Caki2 (cell line): ENCODE measurements at regions not wholly inside any gene's neighbourhood (a gene's known extent, or its start where the extent isn't known, plus 50 kb on each side); places are given as distances from the start of the nearest gene placed in this dataset.
A peak's percentile ranks its signal among the peaks of the same experiment; 100 is the strongest.

Experiments used
- DNase-seq: peaks from one replicate; pipeline ENCODE4 v3.0.0-alpha.2; 2015; ENCODE audit warnings: low read depth
- in situ Hi-C: cut with HindIII; loops from 2 replicates; pipeline ENCODE4 v1.10.0; 2016; ENCODE audit warnings: low sequenced_read_pairs, low pct_unique_long_range_greater_than_20kb, mixed read lengths

- no peak for DNase-seq
- in situ Hi-C loops: no loop called here
Observed at GRCh38 chr15:77720655-77721054, 87.9 kb upstream of the LINGO1 start.

GRCh38 chr15:77720173-77720572 is 87.5 kb upstream of the LINGO1 start:
- in situ Hi-C loops: no loop called here
- no peak for DNase-seq

- in situ Hi-C loops: no loop called here
- DNase-seq: no peak
Observed at GRCh38 chr15:77719450-77719849, 86.7 kb upstream of the LINGO1 start.

- in situ Hi-C loops: no loop called here
- no peak for DNase-seq
Observed at GRCh38 chr15:77717333-77717990, 84.8 kb upstream of the LINGO1 start.

GRCh38 chr15:77716632-77717332 is 84.1 kb upstream of the LINGO1 start:
- in situ Hi-C loops: no loop called here
- no peak for DNase-seq

- in situ Hi-C loops: no loop called here
- DNase-seq: no peak
Observed at GRCh38 chr15:77715860-77716259, 83.1 kb upstream of the LINGO1 start.

- DNase-seq: no peak
- in situ Hi-C loops: no loop called here
Observed at GRCh38 chr15:77715051-77715450, 82.3 kb upstream of the LINGO1 start.

GRCh38 chr15:77714555-77714954 is 81.8 kb upstream of the LINGO1 start:
- in situ Hi-C loops: no loop called here
- no peak for DNase-seq

- in situ Hi-C loops: no loop called here
- no peak for DNase-seq
Observed at GRCh38 chr15:77714023-77714422, 81.3 kb upstream of the LINGO1 start.

GRCh38 chr15:77713281-77713680 is 80.6 kb upstream of the LINGO1 start:
- in situ Hi-C loops: no loop called here
- DNase-seq: no peak

- in situ Hi-C loops: no loop called here
- DNase-seq: no peak
Observed at GRCh38 chr15:77712438-77712837, 79.7 kb upstream of the LINGO1 start.

GRCh38 chr15:77710637-77711036 is 77.9 kb upstream of the LINGO1 start:
- in situ Hi-C loops: no loop called here

GRCh38 chr15:77710206-77710605 is 77.5 kb upstream of the LINGO1 start:
- in situ Hi-C loops: no loop called here
- no peak for DNase-seq

More at GRCh38 chr15:77710637-77711036, 77.9 kb upstream of the LINGO1 start:
- no peak for DNase-seq

- in situ Hi-C loops: no loop called here
Observed at GRCh38 chr15:77709135-77709886, 76.6 kb upstream of the LINGO1 start.

GRCh38 chr15:77706482-77707244 is 74.0 kb upstream of the LINGO1 start:
- in situ Hi-C loops: no loop called here
- no peak for DNase-seq

More at GRCh38 chr15:77709135-77709886, 76.6 kb upstream of the LINGO1 start:
- DNase-seq: no peak

- DNase-seq: peak; percentile 41
- in situ Hi-C loops: no loop called here
Observed at GRCh38 chr15:77702211-77702957, 69.7 kb upstream of the LINGO1 start.

GRCh38 chr15:77698481-77698880 is 65.8 kb upstream of the LINGO1 start:
- in situ Hi-C loops: no loop called here
- no peak for DNase-seq

- no peak for DNase-seq
- in situ Hi-C loops: no loop called here
Observed at GRCh38 chr15:77697893-77698292, 65.2 kb upstream of the LINGO1 start.
